ENCODE measurements at regions not wholly inside any gene's neighbourhood (a gene's known extent, or its start where the extent isn't known, plus 50 kb on each side); places are given as distances from the start of the nearest gene placed in this dataset.

DNA sequence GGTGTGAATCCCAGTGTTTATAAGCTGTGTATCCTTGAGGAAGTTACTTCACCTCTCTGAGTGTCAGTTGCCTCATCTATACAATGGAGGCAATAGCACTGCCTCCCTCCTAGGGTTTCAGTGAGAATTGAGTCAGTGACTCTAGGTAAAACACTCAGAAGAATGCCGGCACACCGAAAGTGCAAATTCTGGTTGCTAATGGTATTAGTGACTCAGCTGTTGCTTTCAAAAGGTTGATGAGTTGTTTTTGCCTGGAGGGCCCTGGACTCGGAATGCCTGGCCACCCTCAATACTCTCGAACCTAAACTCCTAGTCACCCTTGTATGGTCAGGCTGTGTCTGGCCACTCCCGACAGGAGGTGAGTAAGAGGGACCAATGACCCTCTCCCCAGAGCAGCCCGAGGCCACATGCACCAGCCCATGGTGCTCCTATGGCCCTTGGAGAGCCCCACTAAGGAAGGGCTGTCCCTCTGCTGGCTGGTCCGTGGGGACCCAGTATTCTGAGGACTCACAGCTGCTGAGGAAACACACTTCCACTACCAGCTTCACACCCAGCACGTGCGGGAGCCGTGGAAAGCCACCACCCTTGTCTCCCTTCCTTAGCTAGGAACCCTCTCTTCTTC is 60.2 kb downstream of the CALML3 start:
- peaks cover 50% of the 10 kb centered on the region for H3K27me3 ChIP-seq (ENCODE audit: low read depth)
- intact Hi-C loops (cut with micrococcal nuclease): no loop called here
- no peak overlapping the region for H3K4me3 ChIP-seq
- peaks cover 26% of the 10 kb centered on the region for H3K9me3 ChIP-seq (replicated peaks)
- no peaks in the 10 kb centered on the region for H3K36me3 ChIP-seq
- no peak for DNase-seq
- H3K4me1 ChIP-seq: peaks cover 47% of the 10 kb centered on the region
- TF ChIP-seq, protein P1, sequence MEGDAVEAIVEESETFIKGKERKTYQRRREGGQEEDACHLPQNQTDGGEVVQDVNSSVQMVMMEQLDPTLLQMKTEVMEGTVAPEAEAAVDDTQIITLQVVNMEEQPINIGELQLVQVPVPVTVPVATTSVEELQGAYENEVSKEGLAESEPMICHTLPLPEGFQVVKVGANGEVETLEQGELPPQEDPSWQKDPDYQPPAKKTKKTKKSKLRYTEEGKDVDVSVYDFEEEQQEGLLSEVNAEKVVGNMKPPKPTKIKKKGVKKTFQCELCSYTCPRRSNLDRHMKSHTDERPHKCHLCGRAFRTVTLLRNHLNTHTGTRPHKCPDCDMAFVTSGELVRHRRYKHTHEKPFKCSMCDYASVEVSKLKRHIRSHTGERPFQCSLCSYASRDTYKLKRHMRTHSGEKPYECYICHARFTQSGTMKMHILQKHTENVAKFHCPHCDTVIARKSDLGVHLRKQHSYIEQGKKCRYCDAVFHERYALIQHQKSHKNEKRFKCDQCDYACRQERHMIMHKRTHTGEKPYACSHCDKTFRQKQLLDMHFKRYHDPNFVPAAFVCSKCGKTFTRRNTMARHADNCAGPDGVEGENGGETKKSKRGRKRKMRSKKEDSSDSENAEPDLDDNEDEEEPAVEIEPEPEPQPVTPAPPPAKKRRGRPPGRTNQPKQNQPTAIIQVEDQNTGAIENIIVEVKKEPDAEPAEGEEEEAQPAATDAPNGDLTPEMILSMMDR (IDR thresholded peaks at IDR 0.05; ENCODE audit: borderline replicate concordance): no peak
- no peak overlapping the region for H3K27ac ChIP-seq (replicated peaks)

DNA sequence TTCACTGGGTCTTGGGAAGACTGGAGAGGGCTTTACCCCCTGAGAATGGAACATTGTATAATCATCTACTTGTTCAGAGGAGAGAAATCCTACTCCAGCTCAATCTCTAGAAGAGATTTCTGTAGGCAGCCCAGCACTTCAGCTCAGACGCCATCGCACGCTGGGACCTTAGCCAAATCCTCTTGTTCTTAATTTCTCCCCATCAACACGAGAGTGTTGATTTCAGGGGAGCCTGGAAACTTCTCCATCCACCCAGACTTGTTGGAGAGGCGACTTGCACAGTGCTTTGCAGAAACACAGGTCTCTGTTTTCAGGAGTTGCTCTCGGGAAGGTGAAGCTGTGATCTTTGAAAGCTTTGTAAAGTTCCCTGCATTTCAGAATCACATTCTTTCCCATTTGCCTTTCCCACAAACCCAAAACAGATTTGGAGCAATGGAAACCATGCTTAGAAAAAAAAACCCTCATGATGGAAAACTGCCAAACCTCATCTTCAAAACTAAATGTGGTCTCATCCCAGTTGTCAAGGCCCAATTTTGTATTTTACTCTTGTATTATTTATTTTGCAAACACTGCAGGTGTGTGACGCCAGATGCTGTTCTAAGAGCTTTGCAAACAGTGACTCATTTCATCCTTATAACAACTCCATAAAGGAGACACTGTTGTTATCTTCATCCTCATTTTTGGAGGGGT is 60.9 kb downstream of the CALML3 start:
- TF ChIP-seq, protein P1 (IDR thresholded peaks at IDR 0.05; ENCODE audit: borderline replicate concordance): no peak
- H3K27me3 ChIP-seq (ENCODE audit: low read depth): peaks cover 56% of the 10 kb centered on the region
- peaks cover 47% of the 10 kb centered on the region for H3K4me1 ChIP-seq
- intact Hi-C loops (cut with micrococcal nuclease): no loop called here
- no peaks in the 10 kb centered on the region for H3K36me3 ChIP-seq
- H3K4me3 ChIP-seq: no peak overlapping the region
- no peak overlapping the region for H3K27ac ChIP-seq (replicated peaks)
- no peak for DNase-seq
- H3K9me3 ChIP-seq (replicated peaks): peaks cover 22% of the 10 kb centered on the region

DNA sequence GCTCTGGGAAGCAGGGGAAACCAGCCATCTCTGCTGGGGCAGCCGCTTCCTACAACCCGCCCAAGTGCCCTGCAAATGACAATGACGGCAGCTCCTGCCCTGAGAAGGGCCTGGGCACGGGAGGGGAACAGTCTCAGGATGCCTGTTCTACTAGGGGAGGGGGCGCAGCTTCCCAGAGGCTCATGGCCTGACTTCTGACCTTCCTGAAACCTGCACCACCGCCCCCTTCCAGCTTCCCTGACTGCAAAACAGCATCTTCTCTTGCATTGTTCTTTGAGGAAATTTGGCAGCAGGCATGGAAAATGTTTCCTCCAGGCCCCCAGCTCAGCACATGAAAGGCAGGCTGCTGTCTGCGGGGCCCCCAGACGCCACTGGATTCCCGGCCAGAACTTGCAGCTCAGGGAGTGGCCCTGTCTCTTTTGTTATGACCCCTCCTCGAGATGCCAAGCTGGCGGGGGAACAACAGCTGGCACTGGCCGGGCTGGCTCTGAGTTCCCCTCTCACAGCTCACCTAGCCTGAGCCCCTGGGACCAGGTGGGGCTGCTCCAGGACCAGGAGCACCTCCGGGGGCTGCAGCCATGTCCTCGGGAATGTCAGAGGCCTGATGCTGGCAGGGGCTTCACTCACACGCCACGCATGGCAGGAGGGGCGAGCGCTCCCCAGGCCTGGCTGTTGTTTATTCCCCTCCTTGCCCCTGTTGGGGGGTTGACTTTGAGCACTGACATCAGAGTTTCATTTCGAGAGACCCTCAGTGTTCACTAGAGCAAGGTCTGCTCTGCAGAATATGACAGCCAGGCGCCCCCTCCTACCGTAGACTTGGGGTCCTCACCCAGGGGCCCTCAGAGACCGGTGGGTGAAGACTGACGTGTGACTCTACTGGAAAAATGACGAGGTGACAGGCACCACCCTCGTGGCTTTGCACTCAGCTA is 62.7 kb downstream of the CALML3 start:
- H3K4me3 ChIP-seq: no peak overlapping the region
- peaks cover 47% of the 10 kb centered on the region for H3K4me1 ChIP-seq
- DNase-seq: peak; percentile 48
- TF ChIP-seq, protein P1 (IDR thresholded peaks at IDR 0.05; ENCODE audit: borderline replicate concordance): no peak
- H3K9me3 ChIP-seq (replicated peaks): peaks cover 4% of the 10 kb centered on the region
- peaks cover 70% of the 10 kb centered on the region for H3K27me3 ChIP-seq (ENCODE audit: low read depth)
- H3K27ac ChIP-seq (replicated peaks): peak overlapping the region; percentile 69
- no peaks in the 10 kb centered on the region for H3K36me3 ChIP-seq
- intact Hi-C loops (cut with micrococcal nuclease): no loop called here

DNA sequence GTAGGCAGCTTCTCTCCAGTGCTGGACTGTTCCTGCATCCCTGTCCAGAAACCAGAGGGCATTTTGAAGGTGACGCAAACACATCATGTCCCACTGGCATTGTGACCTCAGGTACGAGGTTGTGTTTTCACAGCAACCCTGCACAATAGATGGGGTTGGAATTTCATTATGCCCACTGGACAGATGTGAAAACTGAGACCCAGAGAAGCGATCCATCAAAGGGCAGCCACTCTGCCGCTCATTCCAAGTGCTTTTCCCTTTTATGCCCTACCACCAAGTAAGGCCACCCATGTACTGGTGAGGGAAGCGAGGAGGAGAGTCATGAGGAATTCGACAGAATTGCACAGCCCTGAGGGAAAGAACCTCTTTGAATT is 63.3 kb downstream of the CALML3 start:
- Histone ChIP-seq H3K27ac (replicated peaks) (peak overlapping the region; percentile 69), H3K9me3 (replicated peaks) (no peaks in the 10 kb centered on the region), H3K4me3 (no peak overlapping the region), H3K27me3 (ENCODE audit: low read depth) (peaks cover 68% of the 10 kb centered on the region), H3K4me1 (peaks cover 47% of the 10 kb centered on the region), H3K36me3 (no peaks in the 10 kb centered on the region)
- TF ChIP-seq, protein P1 (IDR thresholded peaks at IDR 0.05; ENCODE audit: borderline replicate concordance): no peak
- intact Hi-C loops (cut with micrococcal nuclease): no loop called here
- DNase-seq: no peak

DNA sequence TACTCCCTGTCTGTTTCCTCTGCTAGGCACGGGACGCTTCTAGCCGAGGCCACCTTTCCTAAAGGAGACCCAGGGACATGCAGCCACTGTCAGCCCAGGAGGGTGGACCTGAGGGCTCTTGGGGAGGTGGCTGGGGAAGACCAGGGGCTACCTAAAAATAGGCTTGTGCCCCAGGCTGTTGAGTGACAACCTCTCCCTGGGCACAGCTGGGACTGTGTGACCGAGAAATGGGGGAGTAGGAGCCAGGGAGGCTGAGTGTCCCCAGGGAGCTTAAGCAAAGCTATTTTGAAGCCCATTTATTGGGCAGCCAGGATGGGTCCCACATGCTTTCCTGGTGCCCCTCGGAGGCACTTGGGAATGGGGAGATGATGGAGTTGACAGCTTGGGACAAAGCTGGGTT is 63.8 kb downstream of the CALML3 start:
- no peak overlapping the region for H3K27ac ChIP-seq (replicated peaks)
- TF ChIP-seq, protein P1 (IDR thresholded peaks at IDR 0.05; ENCODE audit: borderline replicate concordance): no peak
- intact Hi-C loops (cut with micrococcal nuclease): no loop called here
- H3K36me3 ChIP-seq: no peaks in the 10 kb centered on the region
- peaks cover 43% of the 10 kb centered on the region for H3K4me1 ChIP-seq
- no peaks in the 10 kb centered on the region for H3K9me3 ChIP-seq (replicated peaks)
- no peak overlapping the region for H3K4me3 ChIP-seq
- no peak for DNase-seq
- peaks cover 68% of the 10 kb centered on the region for H3K27me3 ChIP-seq (ENCODE audit: low read depth)
